Mesendoderm (in vitro differentiated cells): ENCODE measurements at regions not wholly inside any gene's neighbourhood (a gene's known extent, or its start where the extent isn't known, plus 50 kb on each side); places are given as distances from the start of the nearest gene placed in this dataset.
A peak's percentile ranks its signal among the peaks of the same experiment; 100 is the strongest.

Experiments used
- DNase-seq: peaks from one replicate; pipeline ENCODE4 v3.0.0; 2013
- H2AK5ac ChIP-seq: 2 replicates; pipeline ENCODE4 v1.6.1; 2013; ENCODE audit warnings: low read length, inconsistent platforms
- H2BK120ac ChIP-seq: 2 replicates; pipeline ENCODE4 v1.6.1; 2013; ENCODE audit warnings: low read depth, mild to moderate bottlenecking, low read length, moderate library complexity, mixed read lengths
- H2BK15ac ChIP-seq: replicated peaks from 2 replicates; pipeline ENCODE4 v1.6.1; 2013; ENCODE audit warnings: low read depth, mild to moderate bottlenecking, moderate library complexity
- H2BK5ac ChIP-seq: 2 replicates; pipeline ENCODE4 v1.6.1; 2013; ENCODE audit warnings: low read length, inconsistent platforms
- H3K18ac ChIP-seq: 2 replicates; pipeline ENCODE4 v1.6.1; 2013; ENCODE audit warnings: mild to moderate bottlenecking, low read length, mixed read lengths
- H3K23ac ChIP-seq: one replicate; pipeline ENCODE4 v1.6.1; 2013; ENCODE audit warnings: low read length
- H3K27ac ChIP-seq: 2 replicates; pipeline ENCODE4 v1.5.1; 2013; ENCODE audit warnings: low read depth, mild to moderate bottlenecking, inconsistent platforms, low read length, moderate library complexity
- H3K27me3 ChIP-seq: 2 replicates; pipeline ENCODE4 v1.6.1; 2013; ENCODE audit warnings: low read length, control low read depth, mild to moderate bottlenecking, inconsistent platforms; ENCODE audit not compliant: insufficient read depth, poor library complexity
- H3K36me3 ChIP-seq: 2 replicates; pipeline ENCODE4 v1.6.1; 2013; ENCODE audit warnings: low read length, inconsistent platforms; ENCODE audit not compliant: control insufficient read depth, insufficient read depth
- H3K4ac ChIP-seq: one replicate; pipeline ENCODE4 v1.6.1; 2013; ENCODE audit warnings: low read depth, mild to moderate bottlenecking, low read length, moderate library complexity
- H3K4me1 ChIP-seq: 2 replicates; pipeline ENCODE4 v1.6.1; 2013; ENCODE audit warnings: low read depth, low read length, inconsistent platforms; ENCODE audit not compliant: control insufficient read depth
- H3K4me2 ChIP-seq: 2 replicates; pipeline ENCODE4 v1.6.1; 2013; ENCODE audit warnings: low read length
- H3K4me3 ChIP-seq: 2 replicates; pipeline ENCODE4 v1.5.1; 2013; ENCODE audit warnings: mild to moderate bottlenecking, low read length
- H3K56ac ChIP-seq: one replicate; pipeline ENCODE4 v1.6.1; 2013; ENCODE audit warnings: low read length
- H3K79me1 ChIP-seq: 2 replicates; pipeline ENCODE4 v1.6.1; 2013; ENCODE audit warnings: low read length, inconsistent platforms
- H3K79me2 ChIP-seq: 2 replicates; pipeline ENCODE4 v1.6.1; 2013; ENCODE audit warnings: mild to moderate bottlenecking, low read length; ENCODE audit not compliant: control insufficient read depth, insufficient read depth
- H3K9ac ChIP-seq: 2 replicates; pipeline ENCODE4 v1.6.1; 2013; ENCODE audit warnings: low read length, inconsistent platforms
- H4K5ac ChIP-seq: one replicate; pipeline ENCODE4 v1.6.1; 2013; ENCODE audit warnings: low read length
- H4K8ac ChIP-seq: one replicate; pipeline ENCODE4 v1.6.1; 2013; ENCODE audit warnings: low read depth, mild to moderate bottlenecking, control low read depth, low read length, moderate library complexity
- WGBS: extraction: QIAGEN DNeasy Blood & Tissue Kit; methylation state at CpG from one replicate; pipeline ENCODE4 v1.1.7; 2013; ENCODE audit warnings: low lambda C conversion rate, missing lambda C conversion rate; ENCODE audit not compliant: insufficient coverage; ENCODE audit errors: extremely low coverage; 5-methylcytosine and 5-hydroxymethylcytosine counted together

DNA sequence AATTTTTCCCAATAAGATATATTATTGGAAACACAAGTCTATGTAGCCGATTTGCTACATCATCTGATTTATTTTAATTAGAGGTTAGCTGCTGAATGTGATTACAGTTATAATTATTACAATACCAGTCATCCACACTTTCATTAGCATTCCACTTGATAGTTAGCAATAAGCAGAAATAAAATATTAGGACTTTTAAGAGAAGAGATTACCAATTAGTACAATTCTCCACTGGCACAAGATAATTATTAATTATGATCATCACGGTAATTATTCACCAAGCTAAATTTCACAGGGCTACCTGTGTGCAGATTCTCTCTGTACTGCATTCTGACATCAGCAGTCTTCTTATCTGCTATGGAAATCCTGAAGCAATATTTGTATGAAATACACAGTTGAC, 474.7 kb downstream of the TLE4 start:
- Histone ChIP-seq H3K18ac (no peak overlapping the region), H3K4me1 (no peaks in the 10 kb centered on the region), H3K4me3 (no peak overlapping the region), H2BK15ac (no peak overlapping the region), H2BK120ac (no peak overlapping the region), H3K56ac (no peak overlapping the region), H4K8ac (no peak overlapping the region), H3K27ac (no peak overlapping the region), H3K4ac (no peak overlapping the region), H2AK5ac (no peak overlapping the region), H3K4me2 (no peak overlapping the region), H2BK5ac (no peak overlapping the region), H4K5ac (no peak overlapping the region), H3K79me2 (no peaks in the 10 kb centered on the region), H3K79me1 (no peaks in the 10 kb centered on the region), H3K9ac (no peak overlapping the region), H3K23ac (no peak overlapping the region), H3K36me3 (no peaks in the 10 kb centered on the region), H3K27me3 (no peaks in the 10 kb centered on the region)
- DNase-seq = no peak
- WGBS = no CpG with 5 or more reads among the region's 2 CpGs

DNA sequence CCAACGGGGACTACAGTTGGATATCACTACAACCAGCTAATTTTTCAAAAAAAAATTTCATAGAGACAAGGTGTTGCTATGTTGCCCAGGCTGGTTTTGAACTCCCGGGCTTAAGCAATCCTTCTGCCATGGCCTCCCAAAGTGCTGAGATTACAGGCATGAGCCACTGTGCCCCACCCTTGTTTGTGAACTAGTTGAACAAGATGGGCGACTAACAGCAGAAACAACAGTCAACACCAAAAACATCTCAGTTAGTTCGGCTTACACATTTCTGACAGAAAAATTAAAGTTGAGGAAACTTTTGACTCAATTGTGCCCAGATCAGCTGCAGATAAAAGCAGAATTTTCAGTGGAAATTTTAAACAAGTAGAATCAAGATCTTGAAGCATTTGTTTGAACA, 470.1 kb downstream of the TLE4 start:
- Histone ChIP-seq H3K79me1 (no peaks in the 10 kb centered on the region), H4K8ac (no peak overlapping the region), H3K23ac (no peak overlapping the region), H3K36me3 (no peaks in the 10 kb centered on the region), H3K56ac (no peak overlapping the region), H3K4me1 (no peaks in the 10 kb centered on the region), H3K9ac (no peak overlapping the region), H3K79me2 (no peaks in the 10 kb centered on the region), H3K4me3 (no peak overlapping the region), H2BK5ac (no peak overlapping the region), H3K27ac (no peak overlapping the region), H2BK15ac (no peak overlapping the region), H3K27me3 (no peaks in the 10 kb centered on the region), H4K5ac (no peak overlapping the region), H3K18ac (no peak overlapping the region), H3K4me2 (no peak overlapping the region), H3K4ac (no peak overlapping the region), H2BK120ac (no peak overlapping the region), H2AK5ac (no peak overlapping the region)
- no CpG with 5 or more reads among the region's 4 CpGs for WGBS
- no peak for DNase-seq

DNA sequence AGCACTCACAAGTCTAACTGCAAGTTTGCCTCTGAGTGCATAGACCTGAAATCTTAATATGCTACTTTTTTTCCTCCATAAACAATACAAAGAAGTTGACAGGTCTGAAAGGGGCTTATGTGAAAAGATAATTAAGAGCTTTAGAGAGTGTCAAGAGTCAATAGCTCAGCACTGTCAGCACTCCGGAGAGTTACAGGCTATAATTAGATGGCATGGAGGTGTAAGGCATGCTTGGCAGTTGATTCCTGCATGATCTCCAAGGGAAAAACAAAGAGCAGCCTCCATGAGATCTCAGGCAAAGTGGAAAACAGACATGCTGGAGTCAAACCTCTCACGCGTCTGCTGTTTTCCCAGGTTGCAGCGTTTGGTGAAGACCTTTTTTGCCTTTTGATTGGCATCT, 468.7 kb downstream of the TLE4 start:
- Histone ChIP-seq H4K8ac (no peak overlapping the region), H3K27me3 (no peaks in the 10 kb centered on the region), H3K56ac (no peak overlapping the region), H2BK120ac (no peak overlapping the region), H3K79me2 (no peaks in the 10 kb centered on the region), H3K18ac (no peak overlapping the region), H3K4me3 (no peak overlapping the region), H3K4ac (no peak overlapping the region), H2BK5ac (no peak overlapping the region), H3K27ac (no peak overlapping the region), H3K79me1 (no peaks in the 10 kb centered on the region), H3K36me3 (no peaks in the 10 kb centered on the region), H3K4me2 (no peak overlapping the region), H2AK5ac (no peak overlapping the region), H3K9ac (no peak overlapping the region), H3K4me1 (no peaks in the 10 kb centered on the region), H2BK15ac (no peak overlapping the region), H4K5ac (no peak overlapping the region), H3K23ac (no peak overlapping the region)
- peak; percentile 6 for DNase-seq
- WGBS = no CpG with 5 or more reads among the region's 4 CpGs

DNA sequence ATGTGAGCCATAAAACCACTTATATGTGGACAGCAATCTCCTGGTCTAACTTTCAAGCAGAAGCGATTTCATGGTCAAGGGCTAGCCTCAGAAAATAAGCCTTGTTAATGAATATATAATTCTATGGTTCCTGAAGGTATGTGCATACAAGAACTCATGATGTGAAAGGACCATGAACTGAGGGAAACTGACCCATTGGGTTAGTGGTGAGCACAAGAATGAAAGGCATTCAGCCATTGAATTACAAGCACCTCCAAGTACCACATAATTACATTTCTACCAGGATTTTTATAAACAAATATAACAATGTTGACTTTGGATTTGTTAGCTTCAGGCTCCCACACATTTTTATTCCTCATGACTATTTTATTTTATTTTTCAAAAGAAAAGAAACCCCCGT, 459.0 kb downstream of the TLE4 start:
- no peak overlapping the region for H2AK5ac ChIP-seq
- H3K79me2 ChIP-seq = no peaks in the 10 kb centered on the region
- H4K5ac ChIP-seq = no peak overlapping the region
- H2BK5ac ChIP-seq = no peak overlapping the region
- H3K27me3 ChIP-seq = no peaks in the 10 kb centered on the region
- no peak overlapping the region for H3K56ac ChIP-seq
- H2BK15ac ChIP-seq = no peak overlapping the region
- no peak for DNase-seq
- no peaks in the 10 kb centered on the region for H3K36me3 ChIP-seq
- no peak overlapping the region for H3K4me2 ChIP-seq
- H3K23ac ChIP-seq = no peak overlapping the region
- no peak overlapping the region for H3K4me3 ChIP-seq
- WGBS = no CpG with 5 or more reads among the region's 2 CpGs
- H2BK120ac ChIP-seq = no peak overlapping the region
- no peak overlapping the region for H3K27ac ChIP-seq
- no peaks in the 10 kb centered on the region for H3K79me1 ChIP-seq
- H3K9ac ChIP-seq = no peak overlapping the region
- no peaks in the 10 kb centered on the region for H3K4me1 ChIP-seq
- H3K18ac ChIP-seq = no peak overlapping the region
- no peak overlapping the region for H4K8ac ChIP-seq
- no peak overlapping the region for H3K4ac ChIP-seq

DNA sequence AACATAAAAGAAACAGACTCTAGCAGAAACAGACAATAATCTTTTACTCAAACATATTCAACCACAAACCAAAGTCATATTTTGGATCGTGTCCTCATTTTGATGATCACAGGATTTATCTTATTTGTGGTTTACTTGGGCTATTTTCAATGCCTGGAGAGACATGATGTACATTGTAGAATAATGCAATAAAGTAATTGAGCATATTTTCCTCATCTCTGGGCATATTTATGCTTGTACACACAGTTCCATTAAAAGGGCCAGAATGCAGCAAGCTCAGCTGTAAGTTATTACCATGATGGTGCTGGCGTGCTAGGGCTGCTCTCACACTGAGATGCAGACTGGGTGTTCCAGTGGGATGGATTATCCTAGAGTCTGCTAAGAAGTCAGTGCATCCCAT, 456.7 kb downstream of the TLE4 start:
- Histone ChIP-seq H3K79me2 (no peaks in the 10 kb centered on the region), H3K18ac (no peak overlapping the region), H3K4me1 (no peaks in the 10 kb centered on the region), H3K4me3 (no peak overlapping the region), H4K8ac (no peak overlapping the region), H3K79me1 (no peaks in the 10 kb centered on the region), H2AK5ac (no peak overlapping the region), H2BK15ac (no peak overlapping the region), H2BK5ac (no peak overlapping the region), H3K56ac (no peak overlapping the region), H3K4me2 (no peak overlapping the region), H3K27me3 (no peaks in the 10 kb centered on the region), H2BK120ac (no peak overlapping the region), H3K36me3 (no peaks in the 10 kb centered on the region), H3K9ac (no peak overlapping the region), H3K23ac (no peak overlapping the region), H4K5ac (no peak overlapping the region), H3K27ac (no peak overlapping the region), H3K4ac (no peak overlapping the region)
- WGBS = no CpG with 5 or more reads among the region's 2 CpGs
- DNase-seq = no peak

DNA sequence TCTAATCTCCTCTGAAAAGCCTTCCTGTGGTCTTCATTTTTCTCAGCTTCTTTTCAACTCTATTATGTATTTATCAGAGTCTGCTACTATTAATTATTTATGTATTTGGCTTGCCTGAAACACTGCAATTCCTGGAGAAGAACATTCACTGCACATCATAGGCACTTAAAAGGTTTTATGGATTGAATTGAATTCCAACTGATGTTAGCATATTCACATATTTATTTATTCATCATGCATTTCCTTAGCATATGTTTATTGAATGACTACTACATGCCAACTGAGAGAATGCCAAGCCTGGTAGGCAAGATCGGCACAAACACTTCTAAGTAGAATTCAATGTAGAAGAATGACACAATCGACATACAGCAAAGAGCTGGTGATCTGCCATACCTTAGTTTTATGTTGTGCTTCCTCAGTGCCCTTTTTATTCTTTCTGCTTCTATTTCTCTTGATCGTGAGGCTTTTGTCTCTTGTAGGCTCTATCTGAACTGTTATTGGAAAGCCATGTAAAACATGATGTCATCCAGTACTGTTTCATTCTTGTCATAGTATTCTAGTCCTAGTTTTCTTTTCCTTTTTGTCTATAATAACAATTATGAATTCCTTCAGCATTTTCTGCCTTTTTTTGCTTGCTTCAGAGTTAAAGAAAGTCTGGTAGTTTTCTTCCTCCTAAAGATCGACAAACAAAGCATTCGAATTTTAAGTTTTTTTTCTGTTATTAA, 454.2 kb downstream of the TLE4 start:
- H3K27ac ChIP-seq = no peak overlapping the region
- no peak overlapping the region for H3K4ac ChIP-seq
- H3K79me1 ChIP-seq = no peaks in the 10 kb centered on the region
- no peaks in the 10 kb centered on the region for H3K4me1 ChIP-seq
- H4K5ac ChIP-seq = no peak overlapping the region
- no peaks in the 10 kb centered on the region for H3K36me3 ChIP-seq
- no peak overlapping the region for H3K4me3 ChIP-seq
- H2BK5ac ChIP-seq = no peak overlapping the region
- H3K4me2 ChIP-seq = no peak overlapping the region
- H2BK120ac ChIP-seq = no peak overlapping the region
- no peak overlapping the region for H3K9ac ChIP-seq
- WGBS = no CpG with 5 or more reads among the region's 5 CpGs
- H2BK15ac ChIP-seq = no peak overlapping the region
- DNase-seq = no peak
- no peak overlapping the region for H3K56ac ChIP-seq
- no peaks in the 10 kb centered on the region for H3K27me3 ChIP-seq
- H4K8ac ChIP-seq = no peak overlapping the region
- H3K79me2 ChIP-seq = no peaks in the 10 kb centered on the region
- H3K18ac ChIP-seq = no peak overlapping the region
- H3K23ac ChIP-seq = no peak overlapping the region
- no peak overlapping the region for H2AK5ac ChIP-seq
